HepG2 (cell line): ENCODE measurements at regions not wholly inside any gene's neighbourhood (a gene's known extent, or its start where the extent isn't known, plus 50 kb on each side); places are given as distances from the start of the nearest gene placed in this dataset.

ENCODE experiments used
- ATAC-seq: fragments of 200-7000 bp; cut with Tn5 transposase; 3 replicates; pipeline ENCODE4 v1.9.1; 2020; ENCODE audit warnings: mild to moderate bottlenecking, moderate library complexity
- BruUV-seq: library from RNA; stranded (reverse); fragments of 400-500 nt; replicated peaks from 2 replicates; lab custom pipeline; 2021; lab: Mats Ljungman, UMichigan
- CTCF ChIA-PET: fragments of 300-600 bp; formaldehyde crosslinking; extraction: SDS; loops from one replicate; lab custom pipeline; 2021; ENCODE audit warnings: low total read pairs, inconsistent platforms, low intra/inter-chr PET ratio; lab: Yijun Ruan, JAX
- POLR2A ChIA-PET: fragments of 350-600 bp; sonication (Branson Sonifier 250); formaldehyde crosslinking; loops from one replicate; lab custom pipeline; 2020; ENCODE audit warnings: antibody characterized with exemption, inconsistent platforms; lab: Yijun Ruan, JAX
- DNase-seq: peaks from one replicate; pipeline ENCODE4 v3.0.0-alpha.2; 2015; ENCODE audit warnings: low spot score
- FAIRE-seq: peaks from 3 replicates; lab custom pipeline; 2011; peaks lifted over from hg19 to GRCh38; lab: Jason Lieb, UNC
- H2AFZ ChIP-seq: one replicate; pipeline ENCODE4 v1.6.1; 2011; ENCODE audit warnings: low read length, inconsistent platforms
- H3K27ac ChIP-seq: fragments of 300-600 bp; 3 replicates; pipeline ENCODE4 v1.8.0; 2011; ENCODE audit warnings: mixed run types, mild to moderate bottlenecking, mixed read lengths, low read length, inconsistent platforms; ENCODE audit not compliant: insufficient read depth; ENCODE audit errors: extremely low read length
- H3K27me3 ChIP-seq, 2 experiments: fragments of 200-600 bp in 1 of 2; 2 replicates in 1 of 2; 3 replicates in 1 of 2; pipeline versions ENCODE4 v1.6.0 to v1.8.0; 2011; ENCODE audit warnings: low read length in 2 of 2, mild to moderate bottlenecking in 2 of 2, moderate library complexity in 2 of 2, inconsistent platforms in 1 of 2; ENCODE audit not compliant: insufficient read depth in 2 of 2, control insufficient read depth in 1 of 2
- H3K36me3 ChIP-seq, 2 experiments: fragments of 200-600 bp in 1 of 2; replicated peaks in 1 of 2; 2 replicates in 1 of 2; 3 replicates in 1 of 2; pipeline versions ENCODE4 v1.5.1 to v1.8.0; 2011; ENCODE audit warnings: low read length in 2 of 2, inconsistent platforms in 1 of 2; ENCODE audit not compliant: insufficient read depth in 2 of 2, control insufficient read depth in 1 of 2
- H3K4me1 ChIP-seq: 2 replicates; pipeline ENCODE4 v1.5.1; 2012; ENCODE audit warnings: low read length, inconsistent platforms; ENCODE audit not compliant: insufficient read depth
- H3K4me2 ChIP-seq: 2 replicates; pipeline ENCODE4 v1.6.0; 2011; ENCODE audit warnings: low read depth, low read length, inconsistent platforms
- H3K4me3 ChIP-seq, 3 experiments: fragments of 200-600 bp in 1 of 3; sonication (generic), shearing (Covaris generic) in 1 of 3; replicated peaks in 1 of 3; 2 replicates each; pipeline ENCODE4 v1.5.1; 2011 to 2016; ENCODE audit warnings: low read length in 3 of 3, inconsistent platforms in 2 of 3, low read depth in 2 of 3, mild to moderate bottlenecking in 2 of 3, control low read depth in 1 of 3, mixed read lengths in 1 of 3; ENCODE audit not compliant: insufficient read depth in 1 of 3
- H3K79me2 ChIP-seq: one replicate; pipeline ENCODE4 v1.6.1; 2011; ENCODE audit warnings: low read length, inconsistent platforms; ENCODE audit not compliant: insufficient read depth
- H3K9ac ChIP-seq: 2 replicates; pipeline ENCODE4 v1.6.0; 2011; ENCODE audit warnings: mild to moderate bottlenecking, low read depth, low read length, inconsistent platforms; ENCODE audit not compliant: insufficient read depth
- H3K9me3 ChIP-seq: 2 replicates; pipeline ENCODE4 v1.5.1; 2012; ENCODE audit warnings: mild to moderate bottlenecking, low read length
- H4K20me1 ChIP-seq: 2 replicates; pipeline ENCODE4 v1.6.0; 2011; ENCODE audit warnings: inconsistent platforms, mild to moderate bottlenecking, low read length, moderate library complexity; ENCODE audit not compliant: insufficient read depth
- ATF4 ChIP-seq, 2 experiments: fragments of 450-650 bp in 1 of 2; sonication (generic) in 1 of 2; formaldehyde crosslinking; IDR thresholded peaks; 2 replicates each; pipeline versions ENCODE4 v1.5.0 to v1.8.0; 2020 to 2022; ENCODE audit warnings: mild to moderate bottlenecking in 1 of 2, missing genetic modification reagents in 1 of 2
- CEBPB ChIP-seq: IDR thresholded peaks from 2 replicates; pipeline ENCODE4 v1.6.1; 2011; ENCODE audit warnings: low read depth, low read length, improper control_type of control experiment, borderline replicate concordance
- GABPA ChIP-seq, 2 experiments: IDR thresholded peaks; 2 replicates each; pipeline ENCODE4 v1.6.1; 2011 to 2016; ENCODE audit warnings: low read depth in 2 of 2, low read length in 1 of 2, missing biosample characterization in 1 of 2, missing genetic modification characterization in 1 of 2
- KLF12 ChIP-seq: sonication (generic); formaldehyde crosslinking; IDR thresholded peaks from 2 replicates; pipeline ENCODE4 v1.4.0; 2020; ENCODE audit warnings: missing genetic modification reagents, borderline replicate concordance
- PLRG1 ChIP-seq: fragments of 450-650 bp; conservative IDR thresholded peaks from 2 replicates; pipeline ENCODE4 v1.6.1; 2016
- SNAPC2 ChIP-seq: sonication (generic); formaldehyde crosslinking; IDR thresholded peaks from 2 replicates; pipeline ENCODE4 v1.8.1; 2022; ENCODE audit warnings: mild to moderate bottlenecking, missing genetic modification reagents
- SRSF9 ChIP-seq: fragments of 200-400 bp; formaldehyde crosslinking; IDR thresholded peaks from 2 replicates; pipeline ENCODE4 v1.6.1; 2018; ENCODE audit warnings: borderline replicate concordance, mild to moderate bottlenecking, low read depth, low read length; ENCODE audit not compliant: insufficient read depth, poor library complexity, severe bottlenecking
- ZC3H4 ChIP-seq: sonication (generic); formaldehyde crosslinking; IDR thresholded peaks from 2 replicates; pipeline ENCODE4 v1.4.0; 2020; ENCODE audit warnings: missing genetic modification reagents, borderline replicate concordance
- ZKSCAN8 ChIP-seq: IDR thresholded peaks from 2 replicates; pipeline ENCODE4 v1.6.1; 2016; ENCODE audit warnings: borderline replicate concordance, missing genetic modification reagents, missing compliant biosample characterization
- ZNF264 ChIP-seq: sonication (generic); formaldehyde crosslinking; IDR thresholded peaks from 2 replicates; pipeline ENCODE4 v1.4.0; 2020; ENCODE audit warnings: missing genetic modification reagents
- ZNF280B ChIP-seq: sonication (generic); formaldehyde crosslinking; IDR thresholded peaks from 2 replicates; pipeline ENCODE4 v1.5.0; 2020; ENCODE audit warnings: missing genetic modification reagents, mild to moderate bottlenecking, borderline replicate concordance
- ZNF577 ChIP-seq: sonication (generic); formaldehyde crosslinking; IDR thresholded peaks from 2 replicates; pipeline ENCODE4 v1.4.0; 2020; ENCODE audit warnings: mild to moderate bottlenecking, low read depth, missing genetic modification reagents, borderline replicate concordance
- ZNF670 ChIP-seq: sonication (generic); formaldehyde crosslinking; IDR thresholded peaks from 2 replicates; pipeline ENCODE4 v1.8.0; 2022; ENCODE audit warnings: mild to moderate bottlenecking, missing genetic modification reagents, borderline replicate concordance
- ZNF720 ChIP-seq: sonication (generic); formaldehyde crosslinking; IDR thresholded peaks from 2 replicates; pipeline ENCODE4 v1.4.0; 2020; ENCODE audit warnings: missing genetic modification reagents
- ZNF792 ChIP-seq: IDR thresholded peaks from 2 replicates; pipeline ENCODE4 v1.6.1; 2016
- WGBS: methylation state at CpG from one replicate; pipeline ENCODE4 v1.1.6; 2017; ENCODE audit warnings: low lambda C conversion rate; 5-methylcytosine and 5-hydroxymethylcytosine counted together
- in situ Hi-C: cut with HindIII; loops from 2 replicates; pipeline ENCODE4 v1.10.0; 2017; ENCODE audit warnings: low pct_unique_long_range_greater_than_20kb; ENCODE audit not compliant: extremely low pct_ligation_motif_present
- intact Hi-C: fragments of 100-400 bp; cut with micrococcal nuclease; formaldehyde crosslinking; loops from one replicate; pipeline ENCODE4 v1.10.0; 2022; ENCODE audit not compliant: unreplicated experiment
- TF ChIP-seq, protein P1 (sequence below): sonication (generic); formaldehyde crosslinking; IDR thresholded peaks from 2 replicates; pipeline ENCODE4 v1.4.0; 2020; ENCODE audit warnings: low read depth, missing genetic modification reagents

- no peak for TF ChIP-seq ZNF280B (CRISPR knock-in tag)
These were observed 90.6 kb upstream of the CXCL14 start (continued) for GRCh38 chr5:135669416-135669815.

GRCh38 chr5:135667673-135668072 is 88.9 kb upstream of the CXCL14 start:
- in situ Hi-C loops, result no loop called here
- H2AFZ ChIP-seq, result no peak overlapping the region
- WGBS, result 19% methylated on average over 2 of the region's 2 CpGs
- no peak for TF ChIP-seq ZNF264 (CRISPR knock-in tag)
- peak in 1 of 2 experiments; percentile 80; a peak in 2 of 4 replicates for TF ChIP-seq ATF4 (CRISPR knock-in tag; IDR thresholded peaks at IDR 0.05)
- TF ChIP-seq ZKSCAN8, result peak; percentile 57; the same call in 1 of the 2 replicates
- no peak for TF ChIP-seq ZNF792 (CRISPR knock-in tag)
- TF ChIP-seq KLF12 (CRISPR knock-in tag), result no peak
- TF ChIP-seq ZNF670 (CRISPR knock-in tag), result no peak
- TF ChIP-seq ZC3H4, result no peak
- TF ChIP-seq SRSF9, result no peak
- TF ChIP-seq, protein P1, sequence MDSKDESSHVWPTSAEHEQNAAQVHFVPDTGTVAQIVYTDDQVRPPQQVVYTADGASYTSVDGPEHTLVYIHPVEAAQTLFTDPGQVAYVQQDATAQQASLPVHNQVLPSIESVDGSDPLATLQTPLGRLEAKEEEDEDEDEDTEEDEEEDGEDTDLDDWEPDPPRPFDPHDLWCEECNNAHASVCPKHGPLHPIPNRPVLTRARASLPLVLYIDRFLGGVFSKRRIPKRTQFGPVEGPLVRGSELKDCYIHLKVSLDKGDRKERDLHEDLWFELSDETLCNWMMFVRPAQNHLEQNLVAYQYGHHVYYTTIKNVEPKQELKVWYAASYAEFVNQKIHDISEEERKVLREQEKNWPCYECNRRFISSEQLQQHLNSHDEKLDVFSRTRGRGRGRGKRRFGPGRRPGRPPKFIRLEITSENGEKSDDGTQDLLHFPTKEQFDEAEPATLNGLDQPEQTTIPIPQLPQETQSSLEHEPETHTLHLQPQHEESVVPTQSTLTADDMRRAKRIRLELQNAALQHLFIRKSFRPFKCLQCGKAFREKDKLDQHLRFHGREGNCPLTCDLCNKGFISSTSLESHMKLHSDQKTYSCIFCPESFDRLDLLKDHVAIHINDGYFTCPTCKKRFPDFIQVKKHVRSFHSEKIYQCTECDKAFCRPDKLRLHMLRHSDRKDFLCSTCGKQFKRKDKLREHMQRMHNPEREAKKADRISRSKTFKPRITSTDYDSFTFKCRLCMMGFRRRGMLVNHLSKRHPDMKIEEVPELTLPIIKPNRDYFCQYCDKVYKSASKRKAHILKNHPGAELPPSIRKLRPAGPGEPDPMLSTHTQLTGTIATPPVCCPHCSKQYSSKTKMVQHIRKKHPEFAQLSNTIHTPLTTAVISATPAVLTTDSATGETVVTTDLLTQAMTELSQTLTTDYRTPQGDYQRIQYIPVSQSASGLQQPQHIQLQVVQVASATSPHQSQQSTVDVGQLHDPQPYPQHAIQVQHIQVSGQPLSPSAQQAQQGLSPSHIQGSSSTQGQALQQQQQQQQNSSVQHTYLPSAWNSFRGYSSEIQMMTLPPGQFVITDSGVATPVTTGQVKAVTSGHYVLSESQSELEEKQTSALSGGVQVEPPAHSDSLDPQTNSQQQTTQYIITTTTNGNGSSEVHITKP (CRISPR knock-in tag), result no peak
- no peak for TF ChIP-seq ZNF577 (CRISPR knock-in tag)
- TF ChIP-seq PLRG1, result no peak
- peak; percentile 60 for TF ChIP-seq CEBPB
- no peak for TF ChIP-seq SNAPC2 (CRISPR knock-in tag)
- TF ChIP-seq ZNF720 (CRISPR knock-in tag), result no peak
- no peak for TF ChIP-seq GABPA (IDR thresholded peaks at IDR 0.05; ENCODE audit: low read depth, low read length)
- TF ChIP-seq GABPA (CRISPR knock-in tag; IDR thresholded peaks at IDR 0.05; ENCODE audit: low read depth), result peak; percentile 64

More at GRCh38 chr5:135667673-135668072, 88.9 kb upstream of the CXCL14 start:
- Histone ChIP-seq H3K9ac (no peak overlapping the region), H3K79me2 (no peaks in the 10 kb centered on the region), H3K9me3 (no peaks in the 10 kb centered on the region), H3K4me1 (peaks cover 11% of the 10 kb centered on the region; the same call in 1 of the 2 replicates), H4K20me1 (no peaks in the 10 kb centered on the region), H3K36me3 (no peaks in the 10 kb centered on the region), H3K27me3 (0 out of 5 replicates have a peak, but pooled peaks cover 0 to 4% of the 10 kb centered on the region in 2 experiments), H3K4me3 (no peak overlapping the region), H3K27ac (no peak overlapping the region), H3K4me2 (no peak overlapping the region)
- no peak for FAIRE-seq
- intact Hi-C loops, result no loop called here
- peak; percentile 10 for DNase-seq
- ChIA-PET POLR2A (no interaction called here), CTCF (no interaction called here)
- no TSS peak for BruUV-seq
- no peak for ATAC-seq
